GM12878 (cell line): ENCODE measurements at regions not wholly inside any gene's neighbourhood (a gene's known extent, or its start where the extent isn't known, plus 50 kb on each side); places are given as distances from the start of the nearest gene placed in this dataset.

Source experiments
- ATAC-seq: fragments of 200-7000 bp; cut with Tn5 transposase; 3 replicates; pipeline ENCODE4 v1.9.1; 2020; ENCODE audit warnings: mild to moderate bottlenecking, moderate library complexity
- BruUV-seq: library from RNA; stranded (reverse); fragments of 400-500 nt; replicated peaks from 2 replicates; lab custom pipeline; 2021; lab: Mats Ljungman, UMichigan
- CTCF ChIA-PET: fragments of 300-600 bp; sonication (Branson Sonifier 250); formaldehyde crosslinking; extraction: SDS; loops from one replicate; lab custom pipeline; 2021; ENCODE audit warnings: inconsistent platforms; lab: Yijun Ruan, JAX
- POLR2A ChIA-PET: fragments of 350-600 bp; formaldehyde crosslinking; extraction: SDS; loops from one replicate; lab custom pipeline; 2021; ENCODE audit warnings: inconsistent platforms; lab: Charles Lee
- RAD21 ChIA-PET: fragments of 300-600 bp; sonication (Branson Sonifier 250); formaldehyde crosslinking; loops from one replicate; lab custom pipeline; 2023; ENCODE audit warnings: antibody characterized with exemption; ENCODE audit not compliant: unreplicated experiment; lab: Charles Lee
- SMC1A ChIA-PET: fragments of 300-600 bp; sonication (Branson Sonifier 250); formaldehyde crosslinking; loops from one replicate; lab custom pipeline; 2023; ENCODE audit not compliant: unreplicated experiment, uncharacterized antibody; lab: Charles Lee
- DNase-seq: peaks from one replicate; pipeline ENCODE4 v3.0.0-alpha.2; 2011; ENCODE audit warnings: low read depth, low spot score
- FAIRE-seq: peaks from 3 replicates; lab custom pipeline; 2011; peaks lifted over from hg19 to GRCh38; lab: Jason Lieb, UNC
- H2AFZ ChIP-seq: 2 replicates; pipeline ENCODE4 v1.6.0; 2011; ENCODE audit warnings: low read depth, low read length, control low read depth; ENCODE audit not compliant: control insufficient read depth
- H3K27ac ChIP-seq: 2 replicates; pipeline ENCODE4 v1.5.1; 2011; ENCODE audit warnings: control low read depth; ENCODE audit not compliant: control insufficient read depth, insufficient read depth
- H3K27me3 ChIP-seq, 2 experiments: replicated peaks in 1 of 2; 2 replicates each; pipeline versions ENCODE4 v1.6.0 to v1.6.1; 2011; ENCODE audit warnings: low read length in 1 of 2; ENCODE audit not compliant: control insufficient read depth in 2 of 2, insufficient read depth in 2 of 2
- H3K36me3 ChIP-seq, 2 experiments: 2 replicates each; pipeline ENCODE4 v1.5.1; 2011; ENCODE audit warnings: low read length in 1 of 2; ENCODE audit not compliant: control insufficient read depth in 2 of 2, insufficient read depth in 2 of 2
- H3K4me1 ChIP-seq: 2 replicates; pipeline ENCODE4 v1.6.1; 2011; ENCODE audit warnings: mild to moderate bottlenecking, low read length, moderate library complexity, mixed read lengths; ENCODE audit not compliant: control insufficient read depth, insufficient read depth
- H3K4me2 ChIP-seq: 2 replicates; pipeline ENCODE4 v1.6.0; 2011; ENCODE audit warnings: control low read depth; ENCODE audit not compliant: control insufficient read depth, insufficient read depth
- H3K4me3 ChIP-seq: fragments of 200-600 bp; sonication (generic); 2 replicates; pipeline ENCODE4 v1.5.1; 2016
- H3K79me2 ChIP-seq: 2 replicates; pipeline ENCODE4 v1.6.0; 2011; ENCODE audit warnings: low read length; ENCODE audit not compliant: control insufficient read depth, insufficient read depth
- H3K9ac ChIP-seq: 2 replicates; pipeline ENCODE4 v1.8.0; 2011; ENCODE audit warnings: low read length, control low read depth, mixed read lengths; ENCODE audit not compliant: control insufficient read depth, insufficient read depth
- H3K9me3 ChIP-seq: replicated peaks from 3 replicates; pipeline ENCODE4 v1.5.1; 2011; ENCODE audit warnings: mild to moderate bottlenecking, low read length; ENCODE audit not compliant: control insufficient read depth, insufficient read depth
- H4K20me1 ChIP-seq: 2 replicates; pipeline ENCODE4 v1.6.0; 2011; ENCODE audit not compliant: control insufficient read depth, insufficient read depth
- CBFB ChIP-seq: IDR thresholded peaks from 2 replicates; pipeline ENCODE4 v1.6.1; 2016; ENCODE audit warnings: antibody characterized with exemption, low read depth
- NR2F1 ChIP-seq: fragments of 450-650 bp; conservative IDR thresholded peaks from 2 replicates; pipeline ENCODE4 v1.6.1; 2017; ENCODE audit warnings: mild to moderate bottlenecking
- POLR2AphosphoS5 ChIP-seq: IDR thresholded peaks from 2 replicates; pipeline ENCODE4 v1.6.1; 2011; ENCODE audit warnings: mild to moderate bottlenecking, low read length, inconsistent platforms
- RUNX3 ChIP-seq: IDR thresholded peaks from 2 replicates; pipeline ENCODE4 v1.6.1; 2012; ENCODE audit warnings: low read length, inconsistent platforms
- SMC3 ChIP-seq: IDR thresholded peaks from 2 replicates; pipeline ENCODE4 v1.6.1; 2011; ENCODE audit warnings: low read length, improper control_type of control experiment, borderline replicate concordance
- TCF12 ChIP-seq: IDR thresholded peaks from 2 replicates; pipeline ENCODE4 v1.6.1; 2011; ENCODE audit warnings: low read depth, mild to moderate bottlenecking, low read length
- TCF3 ChIP-seq: IDR thresholded peaks from 2 replicates; pipeline ENCODE4 v1.6.1; 2012; ENCODE audit warnings: low read depth, mild to moderate bottlenecking, low read length, borderline replicate concordance; ENCODE audit not compliant: insufficient read depth
- YY1 ChIP-seq: IDR thresholded peaks from 2 replicates; pipeline ENCODE4 v1.6.1; 2011; ENCODE audit warnings: low read depth, mild to moderate bottlenecking, low read length
- whole genome bisulfite sequencing: methylation state at CpG from one replicate; pipeline ENCODE4 v1.1.6; 2016; ENCODE audit warnings: low lambda C conversion rate; ENCODE audit not compliant: insufficient replicate concordance, insufficient coverage; ENCODE audit errors: missing lambda C conversion rate; 5-methylcytosine and 5-hydroxymethylcytosine counted together
- in situ Hi-C: fragments of 300-500 bp; cut with MboI; formaldehyde crosslinking; loops from 9 replicates; pipeline ENCODE4 v1.14.3; 2018; ENCODE audit warnings: mixed read lengths
- intact Hi-C: fragments of 100-400 bp; cut with micrococcal nuclease; formaldehyde crosslinking; loops from one replicate; pipeline ENCODE4 v1.14.2; 2022; ENCODE audit not compliant: unreplicated experiment

- peak; percentile 32 for ATAC-seq
- Histone ChIP-seq H3K4me1 (peaks cover 51% of the 10 kb centered on the region), H3K27ac (peak overlapping the region; percentile 50), H3K27me3 (no peaks in the 10 kb centered on the region), H3K79me2 (no peaks in the 10 kb centered on the region), H4K20me1 (no peaks in the 10 kb centered on the region), H2AFZ (no peak overlapping the region)
- no TSS peak for BruUV-seq
- ChIA-PET POLR2A (interaction anchor here (0.5 to 1.1 kb wide), 2 partner anchors 15 to 63 kb away, joined by 3 to 4 read pairs; partner anchors contain the start of gene MSH6), RAD21 (interaction anchor here (0.9 to 2.4 kb wide), 4 partner anchors 11 to 47 kb away, joined by 3 to 15 read pairs (median 5); no protein-coding TSS in a partner anchor)
- no peak for TF ChIP-seq POLR2AphosphoS5
- TF ChIP-seq TCF12: 0 out of 2 replicates have a peak, but pooled peaks have one; percentile 10
- TF ChIP-seq SMC3: no peak
- TF ChIP-seq TCF3: 0 out of 2 replicates have a peak, but pooled peaks have one; percentile 5
- no peak for TF ChIP-seq YY1
- TF ChIP-seq RUNX3: 0 out of 2 replicates have a peak, but pooled peaks have one; percentile 10
- 0 out of 2 replicates have a peak, but pooled peaks have one; percentile 31 for TF ChIP-seq NR2F1
- 0 out of 2 replicates have a peak, but pooled peaks have one; percentile 19 for TF ChIP-seq CBFB
- TF ChIP-seq, all 136 proteins: peak for 5
- no peak for FAIRE-seq
- DNase-seq: peak; percentile 40
- 0 out of 2 replicates have a peak overlapping the region, but pooled peaks have one; percentile 22 for H3K4me3 ChIP-seq
- in situ Hi-C loops (no loop called here), intact Hi-C loops (no loop called here)
- peak overlapping the region; percentile 8; the same call in 1 of the 2 replicates for H3K9ac ChIP-seq
- CTCF ChIA-PET: interaction anchor here (0.6 to 4.2 kb wide), 8 partner anchors 9 to 48 kb away, joined by 3 to 31 read pairs (median 4); no protein-coding TSS in a partner anchor
- WGBS: 21% methylated on average over 3 of the region's 3 CpGs
- no peaks in the 10 kb centered on the region for H3K36me3 ChIP-seq
- H3K4me2 ChIP-seq: peak overlapping the region; percentile 75
- SMC1A ChIA-PET: interaction anchor here (0.6 to 3.4 kb wide), 12 partner anchors 9 to 283 kb away, joined by 3 to 36 read pairs (median 4); no protein-coding TSS in a partner anchor
- H3K9me3 ChIP-seq: no peaks in the 10 kb centered on the region; the same call in 2 of the 3 replicates
Observed at GRCh38 chr2:47720036-47720435, 62.9 kb upstream of the MSH6 start.
